Keratinocyte (primary cell): ENCODE measurements at regions not wholly inside any gene's neighbourhood (a gene's known extent, or its start where the extent isn't known, plus 50 kb on each side); places are given as distances from the start of the nearest gene placed in this dataset.

Source experiments
- DNase-seq: peaks from one replicate; pipeline ENCODE4 v3.0.0-alpha.2; 2011; ENCODE audit warnings: low read depth, missing footprints, low spot score
- FAIRE-seq: peaks from 2 replicates; lab custom pipeline; 2011; peaks lifted over from hg19 to GRCh38; lab: Jason Lieb, UNC
- H2AFZ ChIP-seq: 2 replicates; pipeline ENCODE4 v1.6.0; 2012; ENCODE audit warnings: low read length, control low read depth, inconsistent platforms; ENCODE audit not compliant: control insufficient read depth
- H3K27ac ChIP-seq: 2 replicates; pipeline ENCODE4 v1.5.1; 2011; ENCODE audit warnings: low read length; ENCODE audit not compliant: control insufficient read depth, insufficient read depth
- H3K27me3 ChIP-seq: 3 replicates; pipeline ENCODE4 v1.6.0; 2011; ENCODE audit warnings: low read length; ENCODE audit not compliant: control insufficient read depth, insufficient read depth; ENCODE audit errors: extremely low read depth
- H3K36me3 ChIP-seq, 2 experiments: 2 replicates in 1 of 2; 3 replicates in 1 of 2; pipeline ENCODE4 v1.5.1; 2011; ENCODE audit warnings: low read length in 2 of 2, mild to moderate bottlenecking in 1 of 2; ENCODE audit not compliant: control insufficient read depth in 2 of 2, insufficient read depth in 2 of 2; ENCODE audit errors: extremely low read depth in 1 of 2
- H3K4me1 ChIP-seq: 3 replicates; pipeline ENCODE4 v1.5.1; 2011; ENCODE audit warnings: low read length; ENCODE audit not compliant: control insufficient read depth, insufficient read depth; ENCODE audit errors: extremely low read depth
- H3K4me2 ChIP-seq: 3 replicates; pipeline ENCODE4 v1.6.0; 2011; ENCODE audit warnings: low read depth, low read length; ENCODE audit not compliant: control insufficient read depth, insufficient read depth; ENCODE audit errors: extremely low read depth
- H3K4me3 ChIP-seq, 3 experiments: fragments of 200-600 bp in 1 of 3; sonication (generic) in 1 of 3; 2 replicates in 2 of 3; 3 replicates in 1 of 3; pipeline ENCODE4 v1.5.1; 2011 to 2016; ENCODE audit warnings: low read length in 3 of 3, mild to moderate bottlenecking in 3 of 3, control low read depth in 2 of 3, inconsistent platforms in 1 of 3, low read depth in 1 of 3, mixed read lengths in 1 of 3, mixed run types in 1 of 3, moderate library complexity in 1 of 3; ENCODE audit not compliant: control insufficient read depth in 2 of 3, insufficient read depth in 2 of 3; ENCODE audit errors: extremely low read depth in 1 of 3
- H3K79me2 ChIP-seq: 2 replicates; pipeline ENCODE4 v1.6.0; 2012; ENCODE audit warnings: low read length; ENCODE audit not compliant: control insufficient read depth, insufficient read depth
- H3K9ac ChIP-seq: 3 replicates; pipeline ENCODE4 v1.6.0; 2011; ENCODE audit warnings: low read length; ENCODE audit not compliant: control insufficient read depth, insufficient read depth; ENCODE audit errors: extremely low read depth
- H3K9me1 ChIP-seq: 3 replicates; pipeline ENCODE4 v1.6.0; 2011; ENCODE audit warnings: low read length; ENCODE audit not compliant: control insufficient read depth, insufficient read depth; ENCODE audit errors: extremely low read depth
- H3K9me3 ChIP-seq: 2 replicates; pipeline ENCODE4 v1.5.1; 2012; ENCODE audit warnings: low read depth, low read length; ENCODE audit not compliant: control insufficient read depth
- H4K20me1 ChIP-seq: 3 replicates; pipeline ENCODE4 v1.6.0; 2011; ENCODE audit warnings: low read length; ENCODE audit not compliant: control insufficient read depth, insufficient read depth; ENCODE audit errors: extremely low read depth
- CTCF ChIP-seq, 3 experiments: IDR thresholded peaks in 1 of 3; conservative IDR thresholded peaks in 1 of 3; optimal IDR thresholded peaks in 1 of 3; 2 replicates in 2 of 3; 3 replicates in 1 of 3; pipeline versions ENCODE3 to v1.5.1; 2011; ENCODE audit warnings: low read length in 3 of 3, mild to moderate bottlenecking in 3 of 3, moderate library complexity in 2 of 3, control low read depth in 1 of 3, inconsistent platforms in 1 of 3; ENCODE audit not compliant: insufficient read depth in 2 of 3; ENCODE audit errors: extremely low read depth in 1 of 3
- EZH2 ChIP-seq: IDR thresholded peaks from one replicate; pipeline ENCODE4 v1.6.1; 2012; ENCODE audit warnings: inconsistent platforms, mild to moderate bottlenecking, low read length, moderate library complexity
- dilution Hi-C: fragments of 300-500 bp; cut with MboI; formaldehyde crosslinking; loops from one replicate; pipeline ENCODE4 v1.7.0; 2020; ENCODE audit warnings: low sequenced_read_pairs; ENCODE audit not compliant: extremely low pct_ligation_motif_present

GRCh38 chr1:58000116-58000515 lies 546.4 kb downstream of the OMA1 start:
- FAIRE-seq (no peak), DNase-seq (no peak)
- Histone ChIP-seq H3K27me3 (peaks cover 2% of the 10 kb centered on the region), H3K4me2 (no peak overlapping the region), H3K4me1 (no peaks in the 10 kb centered on the region), H3K9me3 (no peaks in the 10 kb centered on the region), H3K27ac (no peak overlapping the region), H3K9me1 (no peaks in the 10 kb centered on the region), H3K79me2 (no peaks in the 10 kb centered on the region), H3K9ac (no peak overlapping the region), H3K36me3 (no peaks in the 10 kb centered on the region), H4K20me1 (no peaks in the 10 kb centered on the region), H2AFZ (no peak overlapping the region), H3K4me3 (no peak overlapping the region)
- no peak for TF ChIP-seq CTCF (optimal IDR thresholded peaks at IDR 0.05 in 1 of 3, IDR thresholded peaks at IDR 0.05 in 1 of 3, conservative IDR thresholded peaks at IDR 0.05 in 1 of 3; ENCODE audit: extremely low read depth in 1 of 3, insufficient read depth in 2 of 3, low read length in 3 of 3)
- TF ChIP-seq EZH2 = no peak
- dilution Hi-C loops = no loop called here

- TF ChIP-seq EZH2 = no peak
- no peak for TF ChIP-seq CTCF (optimal IDR thresholded peaks at IDR 0.05 in 1 of 3, IDR thresholded peaks at IDR 0.05 in 1 of 3, conservative IDR thresholded peaks at IDR 0.05 in 1 of 3; ENCODE audit: extremely low read depth in 1 of 3, insufficient read depth in 2 of 3, low read length in 3 of 3)
- H3K4me3 ChIP-seq = no peak overlapping the region
- H3K27ac ChIP-seq = no peak overlapping the region
- no peak for DNase-seq
- H2AFZ ChIP-seq = no peak overlapping the region
- H3K9me1 ChIP-seq = no peaks in the 10 kb centered on the region
- no peak for FAIRE-seq
- no peaks in the 10 kb centered on the region for H3K27me3 ChIP-seq
- dilution Hi-C loops = no loop called here
- no peaks in the 10 kb centered on the region for H3K4me1 ChIP-seq
- H3K36me3 ChIP-seq = no peaks in the 10 kb centered on the region
- H3K9me3 ChIP-seq = no peaks in the 10 kb centered on the region
- no peak overlapping the region for H3K4me2 ChIP-seq
- H3K9ac ChIP-seq = no peak overlapping the region
- no peaks in the 10 kb centered on the region for H3K79me2 ChIP-seq
- H4K20me1 ChIP-seq = no peaks in the 10 kb centered on the region
Measured at GRCh38 chr1:57996400-57996799, 550.1 kb downstream of the OMA1 start.
